ENCODE measurements at regions not wholly inside any gene's neighbourhood (a gene's known extent, or its start where the extent isn't known, plus 50 kb on each side); places are given as distances from the start of the nearest gene placed in this dataset.

- TF ChIP-seq, protein P1, sequence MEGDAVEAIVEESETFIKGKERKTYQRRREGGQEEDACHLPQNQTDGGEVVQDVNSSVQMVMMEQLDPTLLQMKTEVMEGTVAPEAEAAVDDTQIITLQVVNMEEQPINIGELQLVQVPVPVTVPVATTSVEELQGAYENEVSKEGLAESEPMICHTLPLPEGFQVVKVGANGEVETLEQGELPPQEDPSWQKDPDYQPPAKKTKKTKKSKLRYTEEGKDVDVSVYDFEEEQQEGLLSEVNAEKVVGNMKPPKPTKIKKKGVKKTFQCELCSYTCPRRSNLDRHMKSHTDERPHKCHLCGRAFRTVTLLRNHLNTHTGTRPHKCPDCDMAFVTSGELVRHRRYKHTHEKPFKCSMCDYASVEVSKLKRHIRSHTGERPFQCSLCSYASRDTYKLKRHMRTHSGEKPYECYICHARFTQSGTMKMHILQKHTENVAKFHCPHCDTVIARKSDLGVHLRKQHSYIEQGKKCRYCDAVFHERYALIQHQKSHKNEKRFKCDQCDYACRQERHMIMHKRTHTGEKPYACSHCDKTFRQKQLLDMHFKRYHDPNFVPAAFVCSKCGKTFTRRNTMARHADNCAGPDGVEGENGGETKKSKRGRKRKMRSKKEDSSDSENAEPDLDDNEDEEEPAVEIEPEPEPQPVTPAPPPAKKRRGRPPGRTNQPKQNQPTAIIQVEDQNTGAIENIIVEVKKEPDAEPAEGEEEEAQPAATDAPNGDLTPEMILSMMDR (IDR thresholded peaks at IDR 0.05; ENCODE audit: unreplicated experiment) = no peak
- Mint-ChIP-seq H3K9me3 (no peaks in the 10 kb centered on the region), H3K36me3 (no peaks in the 10 kb centered on the region), H3K4me3 (no peak overlapping the region), H3K27ac (no peak overlapping the region), H3K4me1 (no peaks in the 10 kb centered on the region), H3K27me3 (ENCODE audit: low read depth) (peaks cover 9% of the 10 kb centered on the region)
- no peak for DNase-seq (ENCODE audit: low spot score in 2 of 2, unreplicated experiment in 2 of 2)
Measured at GRCh38 chr16:6281994-6282393, 1050.7 kb upstream of the RBFOX1 start.

DNA sequence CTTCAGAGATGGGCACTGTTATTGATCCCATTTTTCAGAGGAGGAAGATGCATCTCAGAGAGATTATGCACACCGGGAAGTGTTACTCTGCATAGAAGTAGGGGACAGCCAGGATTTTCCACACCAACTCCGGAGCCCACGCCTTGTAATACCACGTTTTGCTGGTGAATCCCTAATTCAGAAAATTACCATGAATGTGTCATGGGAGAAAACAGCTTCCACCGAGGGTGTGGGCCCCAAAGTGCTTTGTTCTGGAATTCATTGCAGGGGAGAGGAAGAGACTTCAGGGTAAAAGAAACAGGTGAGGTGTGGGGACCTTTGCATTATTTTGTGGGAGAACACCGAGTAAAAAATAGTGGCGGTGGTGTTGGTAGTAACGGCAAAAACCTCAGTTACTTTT is 1051.4 kb upstream of the RBFOX1 start:
- H3K4me3 Mint-ChIP-seq = no peak overlapping the region
- no peaks in the 10 kb centered on the region for H3K9me3 Mint-ChIP-seq
- no peaks in the 10 kb centered on the region for H3K36me3 Mint-ChIP-seq
- TF ChIP-seq, protein P1 (IDR thresholded peaks at IDR 0.05; ENCODE audit: unreplicated experiment) = no peak
- H3K27me3 Mint-ChIP-seq (ENCODE audit: low read depth) = peaks cover 9% of the 10 kb centered on the region
- DNase-seq (ENCODE audit: low spot score in 2 of 2, unreplicated experiment in 2 of 2) = no peak
- no peaks in the 10 kb centered on the region for H3K4me1 Mint-ChIP-seq
- no peak overlapping the region for H3K27ac Mint-ChIP-seq

- Mint-ChIP-seq H3K27me3 (ENCODE audit: low read depth) (peaks cover 8% of the 10 kb centered on the region), H3K36me3 (no peaks in the 10 kb centered on the region), H3K27ac (no peak overlapping the region), H3K4me3 (no peak overlapping the region), H3K9me3 (no peaks in the 10 kb centered on the region), H3K4me1 (no peaks in the 10 kb centered on the region)
- TF ChIP-seq, protein P1 (IDR thresholded peaks at IDR 0.05; ENCODE audit: unreplicated experiment) = no peak
- DNase-seq (ENCODE audit: low spot score in 2 of 2, unreplicated experiment in 2 of 2) = no peak
Measured at GRCh38 chr16:6280055-6280454, 1052.6 kb upstream of the RBFOX1 start.

- H3K4me3 Mint-ChIP-seq = no peak overlapping the region
- peaks cover 8% of the 10 kb centered on the region for H3K27me3 Mint-ChIP-seq (ENCODE audit: low read depth)
- H3K9me3 Mint-ChIP-seq = no peaks in the 10 kb centered on the region
- H3K36me3 Mint-ChIP-seq = no peaks in the 10 kb centered on the region
- no peak overlapping the region for H3K27ac Mint-ChIP-seq
- DNase-seq (ENCODE audit: low spot score in 2 of 2, unreplicated experiment in 2 of 2) = no peak
- H3K4me1 Mint-ChIP-seq = no peaks in the 10 kb centered on the region
- TF ChIP-seq, protein P1 (IDR thresholded peaks at IDR 0.05; ENCODE audit: unreplicated experiment) = no peak
Measured at GRCh38 chr16:6279286-6279685, 1053.4 kb upstream of the RBFOX1 start.

- Mint-ChIP-seq H3K4me3 (no peak overlapping the region), H3K9me3 (no peaks in the 10 kb centered on the region)
Measured at GRCh38 chr16:6274351-6274750, 1058.3 kb upstream of the RBFOX1 start.

More at GRCh38 chr16:6274351-6274750, 1058.3 kb upstream of the RBFOX1 start:
- TF ChIP-seq, protein P1 (IDR thresholded peaks at IDR 0.05; ENCODE audit: unreplicated experiment) = no peak
- Mint-ChIP-seq H3K27ac (no peak overlapping the region), H3K4me1 (no peaks in the 10 kb centered on the region), H3K36me3 (no peaks in the 10 kb centered on the region), H3K27me3 (ENCODE audit: low read depth) (peaks cover 4% of the 10 kb centered on the region)
- no peak for DNase-seq (ENCODE audit: low spot score in 2 of 2, unreplicated experiment in 2 of 2)
